Activated naive CD8-positive, alpha-beta T cell treated with anti-CD3 and anti-CD28 coated beads, Interleukin-2, amount 50 U/mL, for 24 hours (primary cell): ENCODE measurements at regions not wholly inside any gene's neighbourhood (a gene's known extent, or its start where the extent isn't known, plus 50 kb on each side); places are given as distances from the start of the nearest gene placed in this dataset.
"Not testable (repeated sequence)": the region's sequence is repeated elsewhere in the genome, so short reads cannot be mapped to it uniquely, and the experiment has no call there.

Experiments
- ATAC-seq: fragments of 150-1000 bp; cut with Tn5 transposase; one replicate; pipeline ENCODE4 v1.10.0; 2021
- DNase-seq: peaks from one replicate; pipeline ENCODE4 v3.0.0; 2021
- H3K27ac Mint-ChIP-seq: one replicate; pipeline ENCODE4 v1.8.0; 2021; ENCODE audit warnings: mild to moderate bottlenecking, mixed read lengths
- H3K27me3 Mint-ChIP-seq: one replicate; pipeline ENCODE4 v1.8.0; 2021; ENCODE audit warnings: mixed read lengths
- H3K36me3 Mint-ChIP-seq: one replicate; pipeline ENCODE4 v1.8.0; 2021; ENCODE audit warnings: low read depth, mixed read lengths
- H3K4me1 Mint-ChIP-seq: one replicate; pipeline ENCODE4 v1.8.0; 2021; ENCODE audit warnings: mixed read lengths
- H3K4me3 Mint-ChIP-seq: one replicate; pipeline ENCODE4 v1.8.0; 2021; ENCODE audit warnings: mild to moderate bottlenecking, moderate library complexity, mixed read lengths
- H3K9me3 Mint-ChIP-seq: one replicate; pipeline ENCODE4 v1.8.0; 2021; ENCODE audit warnings: mixed read lengths

DNA sequence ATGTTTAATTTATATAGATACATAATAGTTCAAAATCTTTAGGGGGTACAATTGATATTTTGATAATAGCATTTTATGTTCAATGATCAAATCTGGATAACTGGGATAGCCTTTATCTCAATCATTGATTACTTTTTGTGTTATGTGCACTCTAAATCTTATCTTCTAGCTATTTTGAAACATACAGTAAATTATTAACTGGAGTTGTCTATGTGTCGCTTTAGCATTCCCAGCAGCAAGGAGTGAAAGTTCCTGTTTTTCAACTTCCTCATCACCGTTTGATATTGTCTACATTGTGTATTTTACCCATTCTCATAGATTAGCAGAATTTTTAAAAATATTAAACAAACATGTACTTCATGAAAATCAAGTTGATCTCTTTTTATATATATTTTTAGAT is 1207.4 kb downstream of the TMEM121 start:
- H3K4me3 Mint-ChIP-seq: no peak overlapping the region
- no peaks in the 10 kb centered on the region for H3K4me1 Mint-ChIP-seq
- no peak for ATAC-seq
- no peaks in the 10 kb centered on the region for H3K27me3 Mint-ChIP-seq
- no peak overlapping the region for H3K27ac Mint-ChIP-seq
- no peaks in the 10 kb centered on the region for H3K9me3 Mint-ChIP-seq
- no peaks in the 10 kb centered on the region for H3K36me3 Mint-ChIP-seq
- no peak for DNase-seq

DNA sequence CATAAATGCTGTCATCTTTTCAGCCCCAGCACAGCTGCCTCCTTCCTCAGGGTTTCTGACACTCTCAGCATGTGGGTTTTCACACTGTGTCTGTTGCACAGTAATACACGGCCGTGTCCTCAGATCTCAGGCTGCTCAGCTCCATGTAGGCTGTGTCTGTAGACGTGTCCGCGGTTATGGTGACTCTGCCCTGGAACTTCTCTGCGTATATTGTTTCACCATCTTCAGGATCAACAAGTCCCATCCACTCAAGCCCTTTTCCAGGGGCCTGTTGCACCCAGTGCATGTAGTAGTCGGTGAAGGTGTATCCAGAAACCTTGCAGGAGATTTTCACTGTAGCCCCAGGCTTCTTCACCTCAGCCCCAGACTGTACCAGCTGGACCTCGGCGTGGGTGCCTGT is 1210.6 kb downstream of the TMEM121 start:
- Mint-ChIP-seq H3K4me1 (no peaks in the 10 kb centered on the region), H3K27ac (no peak overlapping the region), H3K4me3 (no peak overlapping the region), H3K9me3 (no peaks in the 10 kb centered on the region), H3K27me3 (no peaks in the 10 kb centered on the region), H3K36me3 (no peaks in the 10 kb centered on the region)
- ATAC-seq: no peak
- DNase-seq: no peak

- H3K27ac Mint-ChIP-seq: no peak overlapping the region
- H3K4me3 Mint-ChIP-seq: no peak overlapping the region
- H3K27me3 Mint-ChIP-seq: no peaks in the 10 kb centered on the region
- DNase-seq (no peak), ATAC-seq (no peak)
- no peaks in the 10 kb centered on the region for H3K36me3 Mint-ChIP-seq
- no peaks in the 10 kb centered on the region for H3K4me1 Mint-ChIP-seq
- H3K9me3 Mint-ChIP-seq: no peaks in the 10 kb centered on the region
These were observed 1211.7 kb downstream of the TMEM121 start for GRCh38 chr14:106738075-106738474.

GRCh38 chr14:106738598-106739258 is 1212.3 kb downstream of the TMEM121 start:
- not testable (repeated sequence) for H3K27me3 Mint-ChIP-seq, H3K9me3 Mint-ChIP-seq, H3K27ac Mint-ChIP-seq, H3K4me1 Mint-ChIP-seq, DNase-seq, ATAC-seq, H3K4me3 Mint-ChIP-seq, H3K36me3 Mint-ChIP-seq

DNA sequence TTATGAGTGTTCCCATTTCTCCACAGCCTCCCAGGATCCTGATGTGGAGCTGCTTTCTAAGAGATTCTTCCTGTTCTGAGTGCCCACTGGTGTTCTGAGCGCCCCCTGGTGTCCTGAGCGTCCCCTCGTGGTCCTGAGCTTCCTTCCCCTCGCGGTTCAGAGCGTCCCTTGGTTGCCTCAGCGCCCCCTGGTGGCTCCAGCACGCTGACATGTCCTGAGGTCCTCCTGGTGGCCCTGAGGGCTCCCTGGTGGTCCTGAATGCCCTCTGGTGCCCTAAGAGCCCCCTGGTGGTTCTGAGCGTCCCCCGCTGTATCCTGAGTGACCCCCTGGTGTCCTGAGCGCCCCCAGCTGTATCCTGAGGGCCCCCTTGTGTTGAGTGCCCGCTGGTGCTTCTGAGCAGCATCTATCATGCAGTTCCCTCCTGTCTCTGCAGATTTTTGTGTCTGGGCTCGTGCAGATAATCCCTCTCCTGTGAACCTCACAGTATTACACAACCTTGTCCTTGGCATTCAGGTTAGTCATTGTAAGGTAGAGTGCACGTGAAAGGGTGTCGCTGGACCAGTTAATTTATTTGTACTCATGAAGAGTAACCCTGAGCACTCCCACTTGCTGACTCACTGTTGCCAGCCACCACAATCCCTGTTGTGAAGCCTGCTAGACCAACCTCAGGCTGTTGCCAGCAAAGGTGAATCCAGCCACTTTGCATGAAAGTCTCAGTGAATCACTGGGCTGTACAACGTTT is 1214.9 kb downstream of the TMEM121 start:
- H3K36me3 Mint-ChIP-seq, H3K27me3 Mint-ChIP-seq, H3K27ac Mint-ChIP-seq, H3K9me3 Mint-ChIP-seq, H3K4me1 Mint-ChIP-seq, DNase-seq: not testable (repeated sequence)
- peak; percentile 49 for ATAC-seq
- H3K4me3 Mint-ChIP-seq: peak overlapping the region; percentile 11

GRCh38 chr14:106745016-106745767 is 1218.8 kb downstream of the TMEM121 start:
- peak; percentile 25 for DNase-seq
- H3K4me3 Mint-ChIP-seq, H3K9me3 Mint-ChIP-seq, H3K27me3 Mint-ChIP-seq, H3K4me1 Mint-ChIP-seq, H3K36me3 Mint-ChIP-seq, H3K27ac Mint-ChIP-seq: not testable (repeated sequence)
- ATAC-seq: peak; percentile 81

DNA sequence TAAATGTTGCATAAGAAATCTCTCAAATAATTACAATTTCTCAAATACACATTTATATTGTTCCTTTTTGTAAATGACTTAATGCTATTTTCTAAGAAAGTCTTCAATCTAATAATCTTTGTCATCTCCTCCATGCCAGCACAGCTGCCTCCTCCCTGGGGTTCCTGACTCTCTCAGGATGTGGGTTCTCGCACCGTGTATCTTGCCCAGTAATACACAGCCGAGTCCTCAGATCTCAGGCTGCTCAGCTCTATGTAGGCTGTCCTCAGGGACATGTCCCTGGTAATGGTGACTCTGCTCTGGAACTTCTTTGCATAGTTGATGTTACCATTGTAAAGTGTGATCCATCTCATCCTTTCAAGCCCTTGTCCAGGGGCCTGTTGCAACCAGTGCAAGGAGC is 1223.7 kb downstream of the TMEM121 start:
- H3K27me3 Mint-ChIP-seq, H3K9me3 Mint-ChIP-seq, H3K4me3 Mint-ChIP-seq, H3K36me3 Mint-ChIP-seq, DNase-seq, H3K4me1 Mint-ChIP-seq, ATAC-seq, H3K27ac Mint-ChIP-seq: not testable (repeated sequence)

DNA sequence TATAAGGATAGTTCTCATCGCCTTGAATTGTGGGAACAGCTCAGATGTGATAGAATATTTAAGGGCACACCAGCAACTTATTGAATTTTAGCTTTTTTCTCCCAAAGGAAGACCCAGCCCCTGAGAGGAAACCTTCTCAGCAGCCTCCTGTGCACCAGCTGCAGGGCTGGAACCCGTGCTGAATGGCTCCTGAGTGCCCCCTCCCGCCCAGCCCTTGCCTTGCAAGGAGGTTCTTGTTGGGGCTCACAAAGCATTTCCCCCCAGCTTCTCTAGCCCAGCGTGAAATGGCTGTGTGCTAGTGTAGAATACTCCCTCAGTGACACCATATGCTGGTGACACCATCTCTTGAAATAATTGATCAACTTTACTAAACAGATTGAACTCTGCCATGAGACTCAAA is 1227.4 kb downstream of the TMEM121 start:
- not testable (repeated sequence) for H3K27me3 Mint-ChIP-seq, H3K36me3 Mint-ChIP-seq, ATAC-seq, H3K27ac Mint-ChIP-seq, H3K9me3 Mint-ChIP-seq, H3K4me3 Mint-ChIP-seq, H3K4me1 Mint-ChIP-seq, DNase-seq

DNA sequence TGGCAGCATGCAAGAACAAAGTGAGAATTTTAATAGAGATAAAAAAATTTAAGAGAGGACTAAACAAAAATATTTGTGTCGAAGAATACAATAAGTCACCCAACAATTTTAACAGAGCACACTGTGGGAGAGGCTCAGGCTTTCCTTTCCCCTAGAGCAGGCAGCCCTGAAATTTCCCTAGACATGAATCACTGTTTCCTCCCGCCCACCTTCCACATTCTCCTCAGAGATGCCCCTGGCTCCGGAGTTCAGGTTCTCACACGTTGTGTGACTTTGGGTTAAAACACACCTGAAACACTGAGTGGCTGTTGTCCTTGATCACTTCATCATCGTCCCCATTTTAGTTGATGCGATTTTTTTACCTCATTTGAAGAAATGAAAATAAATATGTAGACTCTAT is 1231.1 kb downstream of the TMEM121 start:
- not testable (repeated sequence) for H3K27ac Mint-ChIP-seq, DNase-seq, H3K4me3 Mint-ChIP-seq, H3K27me3 Mint-ChIP-seq, H3K9me3 Mint-ChIP-seq, H3K4me1 Mint-ChIP-seq, H3K36me3 Mint-ChIP-seq
- peak; percentile 83 for ATAC-seq

GRCh38 chr14:106761886-106762816 is 1235.8 kb downstream of the TMEM121 start:
- not testable (repeated sequence) for DNase-seq, H3K4me3 Mint-ChIP-seq, H3K36me3 Mint-ChIP-seq, H3K4me1 Mint-ChIP-seq, ATAC-seq, H3K27me3 Mint-ChIP-seq, H3K9me3 Mint-ChIP-seq, H3K27ac Mint-ChIP-seq

- H3K4me1 Mint-ChIP-seq: peaks cover 21% of the 10 kb centered on the region
- not testable (repeated sequence) for H3K27ac Mint-ChIP-seq, H3K36me3 Mint-ChIP-seq, H3K27me3 Mint-ChIP-seq, H3K4me3 Mint-ChIP-seq, DNase-seq, H3K9me3 Mint-ChIP-seq, ATAC-seq
These were observed 1238.6 kb downstream of the TMEM121 start for GRCh38 chr14:106764968-106765369.

DNA sequence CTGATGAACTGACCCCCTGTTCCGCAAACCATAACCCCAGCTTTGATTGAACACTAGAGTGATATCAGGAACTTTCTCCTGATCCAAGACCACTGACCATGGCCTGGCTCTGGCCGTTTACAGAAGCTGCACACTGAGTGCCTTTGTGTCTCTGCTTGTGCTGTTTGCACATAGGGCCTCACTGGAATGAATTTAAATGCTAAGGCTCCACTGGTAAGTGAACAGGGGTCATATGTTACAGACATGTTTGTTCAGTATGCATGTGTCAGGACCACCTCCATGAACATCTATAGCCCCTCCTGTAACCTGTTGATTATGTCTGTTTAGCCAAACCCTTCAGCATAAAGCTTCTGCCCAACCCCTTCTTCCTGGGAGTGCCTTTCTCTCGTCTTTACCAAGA is 1239.8 kb downstream of the TMEM121 start:
- Mint-ChIP-seq H3K36me3 (no peaks in the 10 kb centered on the region), H3K27ac (no peak overlapping the region), H3K4me1 (peaks cover 24% of the 10 kb centered on the region), H3K4me3 (no peak overlapping the region), H3K9me3 (no peaks in the 10 kb centered on the region), H3K27me3 (no peaks in the 10 kb centered on the region)
- ATAC-seq (no peak), DNase-seq (no peak)

GRCh38 chr14:106766551-106767277 is 1240.3 kb downstream of the TMEM121 start:
- DNase-seq (peak; percentile 62), ATAC-seq (peak; percentile 79)
- not testable (repeated sequence) for H3K36me3 Mint-ChIP-seq, H3K27me3 Mint-ChIP-seq, H3K27ac Mint-ChIP-seq, H3K9me3 Mint-ChIP-seq, H3K4me3 Mint-ChIP-seq
- peaks cover 24% of the 10 kb centered on the region for H3K4me1 Mint-ChIP-seq

DNA sequence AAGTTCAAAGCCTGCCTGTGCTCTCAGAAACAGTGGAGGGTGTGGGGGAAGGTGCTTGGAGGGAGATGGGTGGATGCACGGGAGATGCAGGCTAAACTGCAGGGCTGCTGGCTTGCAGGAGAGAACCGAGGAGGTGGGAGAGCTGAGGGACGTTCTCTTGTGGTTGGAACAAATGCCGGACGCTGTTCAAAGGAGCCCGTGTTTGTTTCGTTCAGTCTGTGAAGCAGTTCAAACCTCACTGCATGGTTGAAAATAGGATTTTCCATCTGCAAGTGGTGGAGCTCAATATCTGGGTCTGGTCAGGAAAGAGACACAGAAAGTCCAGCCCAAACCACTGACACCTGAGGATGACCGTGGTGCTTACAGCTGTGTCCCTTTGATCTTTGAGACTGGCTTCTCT is 1241.8 kb downstream of the TMEM121 start:
- H3K4me3 Mint-ChIP-seq, DNase-seq, H3K36me3 Mint-ChIP-seq, ATAC-seq, H3K27me3 Mint-ChIP-seq, H3K27ac Mint-ChIP-seq, H3K9me3 Mint-ChIP-seq: not testable (repeated sequence)
- H3K4me1 Mint-ChIP-seq: peaks cover 24% of the 10 kb centered on the region
